ENCODE measurements at regions not wholly inside any gene's neighbourhood (a gene's known extent, or its start where the extent isn't known, plus 50 kb on each side); places are given as distances from the start of the nearest gene placed in this dataset.

GRCh38 chr3:145368748-145369147 is 792.2 kb downstream of the PLOD2 start:
- no peak for TF ChIP-seq CTCF (conservative IDR thresholded peaks at IDR 0.05)
- Mint-ChIP-seq H3K4me3 (no peak overlapping the region), H3K4me1 (ENCODE audit: unreplicated experiment) (no peaks in the 10 kb centered on the region), H3K27ac (no peak overlapping the region), H3K36me3 (no peaks in the 10 kb centered on the region), H3K9me3 (no peaks in the 10 kb centered on the region), H3K27me3 (no peaks in the 10 kb centered on the region)
- no peak for DNase-seq (ENCODE audit: extremely low spot score, unreplicated experiment)

GRCh38 chr3:145370870-145371269 is 790.1 kb downstream of the PLOD2 start:
- TF ChIP-seq CTCF (conservative IDR thresholded peaks at IDR 0.05), result no peak
- Mint-ChIP-seq H3K27ac (no peak overlapping the region), H3K4me1 (ENCODE audit: unreplicated experiment) (no peaks in the 10 kb centered on the region), H3K36me3 (no peaks in the 10 kb centered on the region), H3K9me3 (no peaks in the 10 kb centered on the region), H3K4me3 (no peak overlapping the region), H3K27me3 (no peaks in the 10 kb centered on the region)
- no peak for DNase-seq (ENCODE audit: extremely low spot score, unreplicated experiment)

- Mint-ChIP-seq H3K4me1 (ENCODE audit: unreplicated experiment) (no peaks in the 10 kb centered on the region), H3K27ac (no peak overlapping the region), H3K9me3 (no peaks in the 10 kb centered on the region), H3K27me3 (no peaks in the 10 kb centered on the region), H3K36me3 (no peaks in the 10 kb centered on the region), H3K4me3 (no peak overlapping the region)
- TF ChIP-seq CTCF (conservative IDR thresholded peaks at IDR 0.05), result no peak
- no peak for DNase-seq (ENCODE audit: extremely low spot score, unreplicated experiment)
Measured at GRCh38 chr3:145377301-145377700, 783.7 kb downstream of the PLOD2 start.

- H3K27me3 Mint-ChIP-seq, result no peaks in the 10 kb centered on the region
Measured at GRCh38 chr3:145383416-145383815, 777.6 kb downstream of the PLOD2 start.

GRCh38 chr3:145384307-145384706 is 776.7 kb downstream of the PLOD2 start:
- no peak for DNase-seq (ENCODE audit: extremely low spot score, unreplicated experiment)
- no peak for TF ChIP-seq CTCF (conservative IDR thresholded peaks at IDR 0.05)
- Mint-ChIP-seq H3K27me3 (no peaks in the 10 kb centered on the region), H3K4me1 (ENCODE audit: unreplicated experiment) (no peaks in the 10 kb centered on the region), H3K4me3 (no peak overlapping the region), H3K27ac (no peak overlapping the region), H3K9me3 (no peaks in the 10 kb centered on the region), H3K36me3 (no peaks in the 10 kb centered on the region)

More at GRCh38 chr3:145383416-145383815, 777.6 kb downstream of the PLOD2 start:
- H3K9me3 Mint-ChIP-seq, result no peaks in the 10 kb centered on the region
- no peak for TF ChIP-seq CTCF (conservative IDR thresholded peaks at IDR 0.05)
- no peak overlapping the region for H3K27ac Mint-ChIP-seq
- no peaks in the 10 kb centered on the region for H3K4me1 Mint-ChIP-seq (ENCODE audit: unreplicated experiment)
- DNase-seq (ENCODE audit: extremely low spot score, unreplicated experiment), result no peak
- H3K36me3 Mint-ChIP-seq, result no peaks in the 10 kb centered on the region
- no peak overlapping the region for H3K4me3 Mint-ChIP-seq

- no peak overlapping the region for H3K27ac Mint-ChIP-seq
Measured at GRCh38 chr3:145387211-145387610, 773.8 kb downstream of the PLOD2 start.

More at GRCh38 chr3:145387211-145387610, 773.8 kb downstream of the PLOD2 start:
- H3K9me3 Mint-ChIP-seq, result no peaks in the 10 kb centered on the region
- H3K4me3 Mint-ChIP-seq, result no peak overlapping the region
- no peak for DNase-seq (ENCODE audit: extremely low spot score, unreplicated experiment)
- no peaks in the 10 kb centered on the region for H3K27me3 Mint-ChIP-seq
- no peak for TF ChIP-seq CTCF (conservative IDR thresholded peaks at IDR 0.05)
- H3K36me3 Mint-ChIP-seq, result no peaks in the 10 kb centered on the region
- H3K4me1 Mint-ChIP-seq (ENCODE audit: unreplicated experiment), result no peaks in the 10 kb centered on the region
